Stimulated activated naive CD8-positive, alpha-beta T cell treated with anti-CD3 and anti-CD28 coated beads, Interleukin-15, Interleukin-2, amounts not matched to agents 100 ng/mL and 50 ng/mL, for 24 hours (primary cell): ENCODE measurements at regions not wholly inside any gene's neighbourhood (a gene's known extent, or its start where the extent isn't known, plus 50 kb on each side); places are given as distances from the start of the nearest gene placed in this dataset.
"Not testable (repeated sequence)": the region's sequence is repeated elsewhere in the genome, so short reads cannot be mapped to it uniquely, and the experiment has no call there.

ENCODE experiments used
- H3K27ac Mint-ChIP-seq: one replicate; pipeline ENCODE4 v1.8.0; 2021; ENCODE audit warnings: mild to moderate bottlenecking, mixed read lengths
- H3K27me3 Mint-ChIP-seq: one replicate; pipeline ENCODE4 v1.8.0; 2021; ENCODE audit warnings: mixed read lengths
- H3K36me3 Mint-ChIP-seq: one replicate; pipeline ENCODE4 v1.8.0; 2021; ENCODE audit warnings: low read depth, mixed read lengths
- H3K4me1 Mint-ChIP-seq: one replicate; pipeline ENCODE4 v1.8.0; 2021; ENCODE audit warnings: low read depth, mixed read lengths
- H3K4me3 Mint-ChIP-seq: one replicate; pipeline ENCODE4 v1.8.0; 2021; ENCODE audit warnings: mild to moderate bottlenecking, mixed read lengths
- H3K9me3 Mint-ChIP-seq: one replicate; pipeline ENCODE4 v1.8.0; 2021; ENCODE audit warnings: mixed read lengths

GRCh38 chr19:13672480-13673175 is 91.7 kb upstream of the MRI1 start:
- not testable (repeated sequence) for H3K4me1 Mint-ChIP-seq, H3K27me3 Mint-ChIP-seq, H3K36me3 Mint-ChIP-seq, H3K27ac Mint-ChIP-seq
- Mint-ChIP-seq H3K4me3 (peak overlapping the region; percentile 9), H3K9me3 (peaks cover 10% of the 10 kb centered on the region)

GRCh38 chr19:13670846-13671245 is 93.5 kb upstream of the MRI1 start:
- Mint-ChIP-seq H3K4me3 (no peak overlapping the region), H3K9me3 (peaks cover 7% of the 10 kb centered on the region), H3K36me3 (no peaks in the 10 kb centered on the region), H3K27me3 (peaks cover 3% of the 10 kb centered on the region), H3K4me1 (no peaks in the 10 kb centered on the region), H3K27ac (no peak overlapping the region)

- Mint-ChIP-seq H3K27ac (no peak overlapping the region), H3K4me3 (no peak overlapping the region), H3K36me3 (no peaks in the 10 kb centered on the region), H3K27me3 (peaks cover 3% of the 10 kb centered on the region), H3K4me1 (no peaks in the 10 kb centered on the region), H3K9me3 (peaks cover 7% of the 10 kb centered on the region)
Observed at GRCh38 chr19:13669780-13670355, 94.5 kb upstream of the MRI1 start.

- H3K27ac Mint-ChIP-seq = no peak overlapping the region
- peaks cover 3% of the 10 kb centered on the region for H3K9me3 Mint-ChIP-seq
- no peaks in the 10 kb centered on the region for H3K36me3 Mint-ChIP-seq
- H3K4me1 Mint-ChIP-seq = no peaks in the 10 kb centered on the region
- H3K27me3 Mint-ChIP-seq = peaks cover 3% of the 10 kb centered on the region
- H3K4me3 Mint-ChIP-seq = no peak overlapping the region
Observed at GRCh38 chr19:13668964-13669363, 95.4 kb upstream of the MRI1 start.

- Mint-ChIP-seq H3K36me3 (no peaks in the 10 kb centered on the region), H3K4me3 (no peak overlapping the region), H3K9me3 (no peaks in the 10 kb centered on the region), H3K27ac (no peak overlapping the region), H3K4me1 (no peaks in the 10 kb centered on the region), H3K27me3 (peaks cover 3% of the 10 kb centered on the region)
Observed at GRCh38 chr19:13666165-13666564, 98.2 kb upstream of the MRI1 start.

GRCh38 chr19:13665125-13665905 is 99.0 kb upstream of the MRI1 start:
- no peak overlapping the region for H3K4me3 Mint-ChIP-seq
- peaks cover 3% of the 10 kb centered on the region for H3K27me3 Mint-ChIP-seq
- H3K27ac Mint-ChIP-seq = no peak overlapping the region
- H3K9me3 Mint-ChIP-seq = no peaks in the 10 kb centered on the region
- no peaks in the 10 kb centered on the region for H3K36me3 Mint-ChIP-seq
- H3K4me1 Mint-ChIP-seq = no peaks in the 10 kb centered on the region

- Mint-ChIP-seq H3K9me3 (no peaks in the 10 kb centered on the region), H3K27ac (no peak overlapping the region), H3K4me1 (peaks cover 9% of the 10 kb centered on the region), H3K27me3 (no peaks in the 10 kb centered on the region), H3K36me3 (no peaks in the 10 kb centered on the region), H3K4me3 (no peak overlapping the region)
Observed at GRCh38 chr19:13652810-13653590, 111.3 kb upstream of the MRI1 start.

- H3K4me3 Mint-ChIP-seq = no peak overlapping the region
- no peaks in the 10 kb centered on the region for H3K36me3 Mint-ChIP-seq
- no peaks in the 10 kb centered on the region for H3K4me1 Mint-ChIP-seq
- H3K9me3 Mint-ChIP-seq = peaks cover 4% of the 10 kb centered on the region
- peaks cover 8% of the 10 kb centered on the region for H3K27me3 Mint-ChIP-seq
- no peak overlapping the region for H3K27ac Mint-ChIP-seq
Observed at GRCh38 chr19:13646758-13647157, 117.6 kb upstream of the MRI1 start.

- peaks cover 4% of the 10 kb centered on the region for H3K9me3 Mint-ChIP-seq
- H3K27ac Mint-ChIP-seq = no peak overlapping the region
- H3K36me3 Mint-ChIP-seq = no peaks in the 10 kb centered on the region
- no peaks in the 10 kb centered on the region for H3K4me1 Mint-ChIP-seq
- H3K4me3 Mint-ChIP-seq = no peak overlapping the region
- peaks cover 9% of the 10 kb centered on the region for H3K27me3 Mint-ChIP-seq
Observed at GRCh38 chr19:13644645-13645044, 119.7 kb upstream of the MRI1 start.

- peaks cover 4% of the 10 kb centered on the region for H3K4me1 Mint-ChIP-seq
- H3K27ac Mint-ChIP-seq = no peak overlapping the region
- H3K4me3 Mint-ChIP-seq = no peak overlapping the region
- no peaks in the 10 kb centered on the region for H3K36me3 Mint-ChIP-seq
- H3K27me3 Mint-ChIP-seq = peaks cover 23% of the 10 kb centered on the region
- peaks cover 4% of the 10 kb centered on the region for H3K9me3 Mint-ChIP-seq
Observed at GRCh38 chr19:13640611-13641010, 123.7 kb upstream of the MRI1 start.

GRCh38 chr19:13639342-13639929 is 124.9 kb upstream of the MRI1 start:
- Mint-ChIP-seq H3K27me3 (peaks cover 23% of the 10 kb centered on the region), H3K27ac (no peak overlapping the region), H3K36me3 (no peaks in the 10 kb centered on the region), H3K9me3 (no peaks in the 10 kb centered on the region), H3K4me1 (peaks cover 4% of the 10 kb centered on the region), H3K4me3 (no peak overlapping the region)

GRCh38 chr19:13637664-13638063 is 126.7 kb upstream of the MRI1 start:
- Mint-ChIP-seq H3K4me3 (no peak overlapping the region), H3K36me3 (no peaks in the 10 kb centered on the region), H3K27me3 (peaks cover 22% of the 10 kb centered on the region), H3K27ac (no peak overlapping the region), H3K4me1 (peaks cover 4% of the 10 kb centered on the region), H3K9me3 (no peaks in the 10 kb centered on the region)

GRCh38 chr19:13634658-13635057 is 128.4 kb upstream of the CACNA1A start:
- H3K27me3 Mint-ChIP-seq = peaks cover 16% of the 10 kb centered on the region
- H3K27ac Mint-ChIP-seq = no peak overlapping the region
- H3K36me3 Mint-ChIP-seq = no peaks in the 10 kb centered on the region
- no peaks in the 10 kb centered on the region for H3K9me3 Mint-ChIP-seq
- peaks cover 10% of the 10 kb centered on the region for H3K4me1 Mint-ChIP-seq
- H3K4me3 Mint-ChIP-seq = no peak overlapping the region

GRCh38 chr19:13633522-13633922 is 127.2 kb upstream of the CACNA1A start:
- no peaks in the 10 kb centered on the region for H3K36me3 Mint-ChIP-seq
- H3K4me1 Mint-ChIP-seq = peaks cover 13% of the 10 kb centered on the region
- no peaks in the 10 kb centered on the region for H3K9me3 Mint-ChIP-seq
- H3K27ac Mint-ChIP-seq = no peak overlapping the region
- H3K27me3 Mint-ChIP-seq = peaks cover 7% of the 10 kb centered on the region
- no peak overlapping the region for H3K4me3 Mint-ChIP-seq
